ENCODE measurements at regions not wholly inside any gene's neighbourhood (a gene's known extent, or its start where the extent isn't known, plus 50 kb on each side); places are given as distances from the start of the nearest gene placed in this dataset.

- H3K27me3 ChIP-seq = no peaks in the 10 kb centered on the region
- no peaks in the 10 kb centered on the region for H3F3A ChIP-seq (ENCODE audit: low read depth)
- H3K9ac ChIP-seq = no peak overlapping the region
- H3K4me3 Mint-ChIP-seq = no peak overlapping the region
- peaks cover 18% of the 10 kb centered on the region for H3K9me3 ChIP-seq (ENCODE audit: low read depth)
- DNase-seq (ENCODE audit: low spot score) = no peak
- H3K4me3 ChIP-seq = no peak overlapping the region
- H2AFZ ChIP-seq (replicated peaks) = no peak overlapping the region
- no peaks in the 10 kb centered on the region for H3K36me3 Mint-ChIP-seq
- TF ChIP-seq EZH2phosphoT487 (IDR thresholded peaks at IDR 0.05) = no peak
- no peak for TF ChIP-seq CTCF (IDR thresholded peaks at IDR 0.05)
- no peak for TF ChIP-seq EZH2 (IDR thresholded peaks at IDR 0.05)
- H3K79me2 ChIP-seq (ENCODE audit: low read depth) = no peaks in the 10 kb centered on the region
- no peaks in the 10 kb centered on the region for H3K4me1 ChIP-seq
- no peaks in the 10 kb centered on the region for H3K36me3 ChIP-seq
- H3K27ac ChIP-seq = no peak overlapping the region
- no peak overlapping the region for H3K27ac Mint-ChIP-seq
- peaks cover 11% of the 10 kb centered on the region for H3K4me1 Mint-ChIP-seq
- no peaks in the 10 kb centered on the region for H4K20me1 ChIP-seq (ENCODE audit: low read depth)
- H3K4me2 ChIP-seq = no peak overlapping the region
- peaks cover 11% of the 10 kb centered on the region for H3K9me3 Mint-ChIP-seq
- H3K27me3 Mint-ChIP-seq (ENCODE audit: insufficient read depth, low read depth) = no peaks in the 10 kb centered on the region
Measured at GRCh38 chrX:117325706-117326105, 790.9 kb downstream of the KLHL13 start.

- Histone ChIP-seq H3K36me3 (no peaks in the 10 kb centered on the region), H3K27me3 (no peaks in the 10 kb centered on the region), H3K4me2 (no peak overlapping the region), H3K79me2 (ENCODE audit: low read depth) (no peaks in the 10 kb centered on the region), H3K4me3 (no peak overlapping the region), H3K4me1 (no peaks in the 10 kb centered on the region), H4K20me1 (ENCODE audit: low read depth) (no peaks in the 10 kb centered on the region), H2AFZ (replicated peaks) (no peak overlapping the region), H3F3A (ENCODE audit: low read depth) (no peaks in the 10 kb centered on the region), H3K9me3 (ENCODE audit: low read depth) (no peaks in the 10 kb centered on the region), H3K27ac (no peak overlapping the region), H3K9ac (no peak overlapping the region)
- H3K4me3 Mint-ChIP-seq = no peak overlapping the region
- no peaks in the 10 kb centered on the region for H3K4me1 Mint-ChIP-seq
- H3K27me3 Mint-ChIP-seq (ENCODE audit: insufficient read depth, low read depth) = no peaks in the 10 kb centered on the region
- DNase-seq (ENCODE audit: low spot score) = no peak
- no peaks in the 10 kb centered on the region for H3K9me3 Mint-ChIP-seq
- H3K27ac Mint-ChIP-seq = no peak overlapping the region
- H3K36me3 Mint-ChIP-seq = no peaks in the 10 kb centered on the region
- TF ChIP-seq CTCF (IDR thresholded peaks at IDR 0.05) (no peak), EZH2phosphoT487 (IDR thresholded peaks at IDR 0.05) (no peak), EZH2 (IDR thresholded peaks at IDR 0.05) (no peak)
Measured at GRCh38 chrX:117305168-117305766, 811.3 kb downstream of the KLHL13 start.

- no peaks in the 10 kb centered on the region for H3F3A ChIP-seq (ENCODE audit: low read depth)
- no peaks in the 10 kb centered on the region for H3K4me1 ChIP-seq
- no peak overlapping the region for H3K27ac ChIP-seq
- Mint-ChIP-seq H3K4me3 (no peak overlapping the region), H3K27ac (no peak overlapping the region), H3K27me3 (ENCODE audit: insufficient read depth, low read depth) (peaks cover 2% of the 10 kb centered on the region), H3K4me1 (no peaks in the 10 kb centered on the region), H3K36me3 (no peaks in the 10 kb centered on the region), H3K9me3 (no peaks in the 10 kb centered on the region)
- no peaks in the 10 kb centered on the region for H3K79me2 ChIP-seq (ENCODE audit: low read depth)
- DNase-seq (ENCODE audit: low spot score) = no peak
- no peaks in the 10 kb centered on the region for H3K27me3 ChIP-seq
- H3K9ac ChIP-seq = no peak overlapping the region
- no peaks in the 10 kb centered on the region for H3K9me3 ChIP-seq (ENCODE audit: low read depth)
- H3K4me2 ChIP-seq = no peak overlapping the region
- TF ChIP-seq CTCF (IDR thresholded peaks at IDR 0.05) (no peak), EZH2 (IDR thresholded peaks at IDR 0.05) (no peak), EZH2phosphoT487 (IDR thresholded peaks at IDR 0.05) (no peak)
- H2AFZ ChIP-seq (replicated peaks) = no peak overlapping the region
- H4K20me1 ChIP-seq (ENCODE audit: low read depth) = no peaks in the 10 kb centered on the region
- H3K4me3 ChIP-seq = no peak overlapping the region
- H3K36me3 ChIP-seq = no peaks in the 10 kb centered on the region
Measured at GRCh38 chrX:117301086-117301485, 815.5 kb downstream of the KLHL13 start.

Data from neural progenitor cell (in vitro differentiated cells).